ENCODE measurements at regions not wholly inside any gene's neighbourhood (a gene's known extent, or its start where the extent isn't known, plus 50 kb on each side); places are given as distances from the start of the nearest gene placed in this dataset.
A peak's percentile ranks its signal among the peaks of the same experiment; 100 is the strongest.

GRCh38 chr5:143673676-143674468 lies 138.1 kb upstream of the HMHB1 start:
- peak overlapping the region; percentile 17 for H3K4me2 ChIP-seq (ENCODE audit: control insufficient read depth, extremely low read depth, insufficient read depth, low read depth, low read length)
- H3K9me1 ChIP-seq (ENCODE audit: control insufficient read depth, extremely low read depth, insufficient read depth, low read length) = no peaks in the 10 kb centered on the region
- no peak overlapping the region for H3K27ac ChIP-seq (ENCODE audit: control insufficient read depth, insufficient read depth, low read length)
- H2AFZ ChIP-seq (ENCODE audit: control insufficient read depth, low read length) = no peak overlapping the region
- no peaks in the 10 kb centered on the region for H3K9me3 ChIP-seq (ENCODE audit: control insufficient read depth, low read depth, low read length)
- no peak overlapping the region for H3K4me3 ChIP-seq (ENCODE audit: control insufficient read depth in 2 of 3, extremely low read depth in 1 of 3, insufficient read depth in 2 of 3, low read depth in 1 of 3, low read length in 3 of 3)
- H3K36me3 ChIP-seq (ENCODE audit: control insufficient read depth in 2 of 2, extremely low read depth in 1 of 2, insufficient read depth in 2 of 2, low read length in 2 of 2) = no peaks in the 10 kb centered on the region
- no peak for DNase-seq (ENCODE audit: low read depth, low spot score)
- no peak overlapping the region for H3K9ac ChIP-seq (ENCODE audit: control insufficient read depth, extremely low read depth, insufficient read depth, low read length)
- H3K27me3 ChIP-seq (ENCODE audit: control insufficient read depth, extremely low read depth, insufficient read depth, low read length) = no peaks in the 10 kb centered on the region
- no peak for TF ChIP-seq CTCF (optimal IDR thresholded peaks at IDR 0.05 in 1 of 3, IDR thresholded peaks at IDR 0.05 in 1 of 3, conservative IDR thresholded peaks at IDR 0.05 in 1 of 3; ENCODE audit: extremely low read depth in 1 of 3, insufficient read depth in 2 of 3, low read length in 3 of 3)
- no peak for TF ChIP-seq EZH2 (IDR thresholded peaks at IDR 0.05; ENCODE audit: low read length)
- FAIRE-seq = peak; percentile 69
- dilution Hi-C loops (cut with MboI; ENCODE audit: extremely low pct_ligation_motif_present, low sequenced_read_pairs) = no loop called here
- no peaks in the 10 kb centered on the region for H4K20me1 ChIP-seq (ENCODE audit: control insufficient read depth, extremely low read depth, insufficient read depth, low read length)
- peaks cover 10% of the 10 kb centered on the region for H3K4me1 ChIP-seq (ENCODE audit: control insufficient read depth, extremely low read depth, insufficient read depth, low read length)
- H3K79me2 ChIP-seq (ENCODE audit: control insufficient read depth, insufficient read depth, low read length) = no peaks in the 10 kb centered on the region

- Histone ChIP-seq H3K36me3 (ENCODE audit: control insufficient read depth in 2 of 2, extremely low read depth in 1 of 2, insufficient read depth in 2 of 2, low read length in 2 of 2) (no peaks in the 10 kb centered on the region), H3K9ac (ENCODE audit: control insufficient read depth, extremely low read depth, insufficient read depth, low read length) (no peak overlapping the region), H3K79me2 (ENCODE audit: control insufficient read depth, insufficient read depth, low read length) (no peaks in the 10 kb centered on the region), H4K20me1 (ENCODE audit: control insufficient read depth, extremely low read depth, insufficient read depth, low read length) (no peaks in the 10 kb centered on the region), H3K4me1 (ENCODE audit: control insufficient read depth, extremely low read depth, insufficient read depth, low read length) (peaks cover 10% of the 10 kb centered on the region), H3K9me3 (ENCODE audit: control insufficient read depth, low read depth, low read length) (no peaks in the 10 kb centered on the region), H3K9me1 (ENCODE audit: control insufficient read depth, extremely low read depth, insufficient read depth, low read length) (no peaks in the 10 kb centered on the region), H3K4me2 (ENCODE audit: control insufficient read depth, extremely low read depth, insufficient read depth, low read depth, low read length) (no peak overlapping the region), H3K27ac (ENCODE audit: control insufficient read depth, insufficient read depth, low read length) (no peak overlapping the region), H3K27me3 (ENCODE audit: control insufficient read depth, extremely low read depth, insufficient read depth, low read length) (no peaks in the 10 kb centered on the region), H3K4me3 (ENCODE audit: control insufficient read depth in 2 of 3, extremely low read depth in 1 of 3, insufficient read depth in 2 of 3, low read depth in 1 of 3, low read length in 3 of 3) (no peak overlapping the region), H2AFZ (ENCODE audit: control insufficient read depth, low read length) (no peak overlapping the region)
- FAIRE-seq = no peak
- TF ChIP-seq CTCF (optimal IDR thresholded peaks at IDR 0.05 in 1 of 3, IDR thresholded peaks at IDR 0.05 in 1 of 3, conservative IDR thresholded peaks at IDR 0.05 in 1 of 3; ENCODE audit: extremely low read depth in 1 of 3, insufficient read depth in 2 of 3, low read length in 3 of 3) (no peak), EZH2 (IDR thresholded peaks at IDR 0.05; ENCODE audit: low read length) (no peak)
- dilution Hi-C loops (cut with MboI; ENCODE audit: extremely low pct_ligation_motif_present, low sequenced_read_pairs) = no loop called here
- no peak for DNase-seq (ENCODE audit: low read depth, low spot score)
Measured at GRCh38 chr5:143672806-143673205, 139.2 kb upstream of the HMHB1 start.
